ENCODE measurements at regions not wholly inside any gene's neighbourhood (a gene's known extent, or its start where the extent isn't known, plus 50 kb on each side); places are given as distances from the start of the nearest gene placed in this dataset.

GRCh38 chr7:115728518-115728917, 302.0 kb downstream of the TFEC start:
- WGBS, 2 experiments (ENCODE audit: extremely low coverage in 2 of 2, insufficient read length in 1 of 2): 80% methylated on average over 1 of the region's 2 CpGs; no CpG with 5 or more reads in 1 of the 2 experiments
- H4K91ac ChIP-seq (ENCODE audit: insufficient read depth, low read depth, low read length): no peak overlapping the region
- H4K5ac ChIP-seq (ENCODE audit: low read depth, low read length): no peak overlapping the region
- no peaks in the 10 kb centered on the region for H3K9me1 ChIP-seq (ENCODE audit: insufficient read depth, low read length)
- H3K23ac ChIP-seq (ENCODE audit: low read depth, low read length): no peak overlapping the region
- no peak overlapping the region for H3K18ac ChIP-seq (ENCODE audit: low read depth, low read length)
- H2BK120ac ChIP-seq (ENCODE audit: low read depth, low read length): no peak overlapping the region
- no peak overlapping the region for H2AFZ ChIP-seq (replicated peaks; ENCODE audit: low read length, poor library complexity)
- no peak overlapping the region for H3K27ac ChIP-seq (ENCODE audit: insufficient read depth, low read length)
- ChIA-PET POLR2A (ENCODE audit: unreplicated experiment) (no interaction called here), CTCF (no interaction called here)
- H3K4me1 ChIP-seq (ENCODE audit: control insufficient read depth, insufficient read depth, low read length): no peaks in the 10 kb centered on the region
- no peak overlapping the region for H3K4ac ChIP-seq (ENCODE audit: low read depth, low read length)
- H4K8ac ChIP-seq (ENCODE audit: low read depth in 2 of 2, low read length in 2 of 2): no peak overlapping the region
- no peak overlapping the region for H3K4me2 ChIP-seq (ENCODE audit: low read depth, low read length)
- no peaks in the 10 kb centered on the region for H3K79me1 ChIP-seq (ENCODE audit: low read depth in 1 of 2, low read length in 2 of 2)
- no peaks in the 10 kb centered on the region for H3K9me3 ChIP-seq (ENCODE audit: control insufficient read depth, insufficient read depth, low read length)
- H3K36me3 ChIP-seq (ENCODE audit: control insufficient read depth, insufficient read depth, low read length): no peaks in the 10 kb centered on the region
- no peak overlapping the region for H3K14ac ChIP-seq (replicated peaks; ENCODE audit: low read depth, low read length)
- no peak for DNase-seq
- no peak overlapping the region for H2BK5ac ChIP-seq (ENCODE audit: low read depth, low read length, poor library complexity, severe bottlenecking)
- no peaks in the 10 kb centered on the region for H3K27me3 ChIP-seq (ENCODE audit: control insufficient read depth, insufficient read depth, low read length)
- H3K56ac ChIP-seq (ENCODE audit: extremely low read depth, insufficient read depth, low read length): no peak overlapping the region
- dilution Hi-C loops (cut with HindIII; ENCODE audit: low sequenced_read_pairs, unreplicated experiment) (no loop called here), in situ Hi-C loops (cut with MboI; ENCODE audit: low sequenced_read_pairs) (no loop called here), intact Hi-C loops (cut with micrococcal nuclease) (no loop called here)
- no peak overlapping the region for H2AK9ac ChIP-seq (replicated peaks; ENCODE audit: low read depth, low read length, poor library complexity)
- TF ChIP-seq RCOR1 (IDR thresholded peaks at IDR 0.05; ENCODE audit: insufficient replicate concordance, low read length) (no peak), CTCF (conservative IDR thresholded peaks at IDR 0.05; ENCODE audit: low read depth, low read length) (no peak), RAD21 (IDR thresholded peaks at IDR 0.05; ENCODE audit: low read length) (no peak), MAFK (IDR thresholded peaks at IDR 0.05; ENCODE audit: low read depth, low read length) (no peak), CEBPB (IDR thresholded peaks at IDR 0.05; ENCODE audit: low read depth, low read length) (no peak), RFX5 (IDR thresholded peaks at IDR 0.05; ENCODE audit: low read depth, low read length) (no peak), MAZ (IDR thresholded peaks at IDR 0.05; ENCODE audit: borderline replicate concordance, low read depth, low read length) (no peak), FOS (IDR thresholded peaks at IDR 0.05; ENCODE audit: low read depth, low read length) (no peak), NFE2L2 (IDR thresholded peaks at IDR 0.05; ENCODE audit: low read depth, low read length) (no peak), ELK1 (IDR thresholded peaks at IDR 0.05; ENCODE audit: borderline replicate concordance, low read depth, low read length) (no peak), CHD1 (IDR thresholded peaks at IDR 0.05; ENCODE audit: low read depth, low read length) (no peak)
- no peak overlapping the region for H3K9ac ChIP-seq (ENCODE audit: low read depth, low read length)
- H4K20me1 ChIP-seq (ENCODE audit: insufficient read depth, low read length): no peaks in the 10 kb centered on the region
- ATAC-seq (ENCODE audit: low read depth): no peak
- no TSS peak for BruUV-seq (replicated peaks)
- no peak overlapping the region for H3K4me3 ChIP-seq (ENCODE audit: insufficient read depth, low read depth, low read length)
- no peak overlapping the region for H2BK15ac ChIP-seq (ENCODE audit: low read depth, low read length)
- H2AK5ac ChIP-seq (ENCODE audit: low read depth, low read length): no peak overlapping the region
- H2BK20ac ChIP-seq (ENCODE audit: low read depth, low read length): no peak overlapping the region
